Fibroblast of lung (primary cell): ENCODE measurements at regions not wholly inside any gene's neighbourhood (a gene's known extent, or its start where the extent isn't known, plus 50 kb on each side); places are given as distances from the start of the nearest gene placed in this dataset.

Experiments used
- DNase-seq, 2 donors: peaks; one replicate each; pipeline versions ENCODE4 v3.0.0 to v3.0.0-alpha.2; 2010; ENCODE audit warnings: low read depth in 2 of 2
- H2AFZ ChIP-seq: 2 replicates; pipeline ENCODE4 v1.5.1; 2012; ENCODE audit warnings: low read length, control low read depth, inconsistent platforms
- H3K27ac ChIP-seq: 2 replicates; pipeline ENCODE4 v1.5.1; 2011; ENCODE audit warnings: low read length, control low read depth; ENCODE audit not compliant: insufficient read depth
- H3K27me3 ChIP-seq: 2 replicates; pipeline ENCODE4 v1.5.1; 2011; ENCODE audit warnings: mild to moderate bottlenecking, low read length; ENCODE audit not compliant: control insufficient read depth, insufficient read depth
- H3K36me3 ChIP-seq: 2 replicates; pipeline ENCODE4 v1.5.1; 2011; ENCODE audit warnings: low read length; ENCODE audit not compliant: control insufficient read depth, insufficient read depth
- H3K4me1 ChIP-seq: 2 replicates; pipeline ENCODE4 v1.5.1; 2011; ENCODE audit warnings: low read length; ENCODE audit not compliant: control insufficient read depth, insufficient read depth; ENCODE audit errors: extremely low read depth
- H3K4me2 ChIP-seq: 2 replicates; pipeline ENCODE4 v1.5.1; 2011; ENCODE audit warnings: low read length, control low read depth; ENCODE audit not compliant: insufficient read depth; ENCODE audit errors: extremely low read depth
- H3K4me3 ChIP-seq, 4 experiments: fragments of 200-600 bp in 1 of 4; sonication (generic) in 1 of 4; replicated peaks in 1 of 4; 2 replicates each; pipeline ENCODE4 v1.5.1; 2011 to 2016; ENCODE audit warnings: low read length in 4 of 4, low read depth in 3 of 4, mild to moderate bottlenecking in 3 of 4, control low read depth in 2 of 4, inconsistent platforms in 1 of 4, mixed read lengths in 1 of 4; ENCODE audit not compliant: insufficient read depth in 1 of 4; ENCODE audit errors: control extremely low read depth in 1 of 4
- H3K79me2 ChIP-seq: 2 replicates; pipeline ENCODE4 v1.5.1; 2012; ENCODE audit warnings: mild to moderate bottlenecking, low read length, inconsistent platforms; ENCODE audit not compliant: control insufficient read depth, insufficient read depth
- H3K9ac ChIP-seq: 2 replicates; pipeline ENCODE4 v1.5.1; 2011; ENCODE audit warnings: mild to moderate bottlenecking, low read length, control low read depth; ENCODE audit not compliant: insufficient read depth
- H3K9me3 ChIP-seq: 2 replicates; pipeline ENCODE4 v1.5.1; 2012; ENCODE audit warnings: low read depth, low read length; ENCODE audit not compliant: control insufficient read depth, insufficient read depth
- H4K20me1 ChIP-seq: 2 replicates; pipeline ENCODE4 v1.5.1; 2011; ENCODE audit warnings: low read length; ENCODE audit not compliant: control insufficient read depth, insufficient read depth; ENCODE audit errors: extremely low read depth
- EZH2 ChIP-seq: IDR thresholded peaks from 2 replicates; pipeline ENCODE4 v1.5.1; 2012; ENCODE audit warnings: low read length, control low read depth, mild to moderate bottlenecking; ENCODE audit errors: missing control alignments
- TF ChIP-seq, protein P1 (sequence below), 2 donors: IDR thresholded peaks in 1 of 2; conservative IDR thresholded peaks in 1 of 2; 1 replicate in 1 of 2; 2 replicates in 1 of 2; pipeline ENCODE4 v1.5.1; 2011 to 2012; ENCODE audit warnings: low read length in 2 of 2, control low read depth in 1 of 2, inconsistent platforms in 1 of 2, low read depth in 1 of 2, mild to moderate bottlenecking in 1 of 2

- Histone ChIP-seq H3K4me2 (no peak overlapping the region), H3K79me2 (no peaks in the 10 kb centered on the region), H3K9ac (no peak overlapping the region), H3K4me3 (no peak overlapping the region), H3K36me3 (no peaks in the 10 kb centered on the region), H3K27me3 (no peaks in the 10 kb centered on the region), H3K4me1 (no peaks in the 10 kb centered on the region), H4K20me1 (no peaks in the 10 kb centered on the region), H3K9me3 (no peaks in the 10 kb centered on the region), H3K27ac (no peak overlapping the region), H2AFZ (no peak overlapping the region)
- TF ChIP-seq, protein P1, sequence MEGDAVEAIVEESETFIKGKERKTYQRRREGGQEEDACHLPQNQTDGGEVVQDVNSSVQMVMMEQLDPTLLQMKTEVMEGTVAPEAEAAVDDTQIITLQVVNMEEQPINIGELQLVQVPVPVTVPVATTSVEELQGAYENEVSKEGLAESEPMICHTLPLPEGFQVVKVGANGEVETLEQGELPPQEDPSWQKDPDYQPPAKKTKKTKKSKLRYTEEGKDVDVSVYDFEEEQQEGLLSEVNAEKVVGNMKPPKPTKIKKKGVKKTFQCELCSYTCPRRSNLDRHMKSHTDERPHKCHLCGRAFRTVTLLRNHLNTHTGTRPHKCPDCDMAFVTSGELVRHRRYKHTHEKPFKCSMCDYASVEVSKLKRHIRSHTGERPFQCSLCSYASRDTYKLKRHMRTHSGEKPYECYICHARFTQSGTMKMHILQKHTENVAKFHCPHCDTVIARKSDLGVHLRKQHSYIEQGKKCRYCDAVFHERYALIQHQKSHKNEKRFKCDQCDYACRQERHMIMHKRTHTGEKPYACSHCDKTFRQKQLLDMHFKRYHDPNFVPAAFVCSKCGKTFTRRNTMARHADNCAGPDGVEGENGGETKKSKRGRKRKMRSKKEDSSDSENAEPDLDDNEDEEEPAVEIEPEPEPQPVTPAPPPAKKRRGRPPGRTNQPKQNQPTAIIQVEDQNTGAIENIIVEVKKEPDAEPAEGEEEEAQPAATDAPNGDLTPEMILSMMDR (conservative IDR thresholded peaks at IDR 0.05 in 1 of 2, IDR thresholded peaks at IDR 0.05 in 1 of 2; ENCODE audit: low read depth in 1 of 2, low read length in 2 of 2): no peak
- TF ChIP-seq EZH2: no peak
- no peak for DNase-seq
Observed at GRCh38 chr2:57396355-57397098, 650.1 kb upstream of the VRK2 start.

GRCh38 chr2:57397550-57398360 is 648.9 kb upstream of the VRK2 start:
- TF ChIP-seq EZH2: no peak
- TF ChIP-seq, protein P1 (conservative IDR thresholded peaks at IDR 0.05 in 1 of 2, IDR thresholded peaks at IDR 0.05 in 1 of 2; ENCODE audit: low read depth in 1 of 2, low read length in 2 of 2): no peak

GRCh38 chr2:57399057-57399456 is 647.5 kb upstream of the VRK2 start:
- no peaks in the 10 kb centered on the region for H3K27me3 ChIP-seq
- no peaks in the 10 kb centered on the region for H3K4me1 ChIP-seq
- H3K79me2 ChIP-seq: no peaks in the 10 kb centered on the region
- no peak overlapping the region for H3K4me2 ChIP-seq
- H2AFZ ChIP-seq: no peak overlapping the region
- no peak for DNase-seq
- no peaks in the 10 kb centered on the region for H3K36me3 ChIP-seq
- H3K4me3 ChIP-seq: no peak overlapping the region
- TF ChIP-seq, protein P1 (conservative IDR thresholded peaks at IDR 0.05 in 1 of 2, IDR thresholded peaks at IDR 0.05 in 1 of 2; ENCODE audit: low read depth in 1 of 2, low read length in 2 of 2): no peak
- no peak for TF ChIP-seq EZH2
- no peaks in the 10 kb centered on the region for H3K9me3 ChIP-seq
- no peak overlapping the region for H3K9ac ChIP-seq
- H3K27ac ChIP-seq: no peak overlapping the region
- no peaks in the 10 kb centered on the region for H4K20me1 ChIP-seq

More at GRCh38 chr2:57397550-57398360, 648.9 kb upstream of the VRK2 start:
- Histone ChIP-seq H3K4me1 (no peaks in the 10 kb centered on the region), H3K9me3 (no peaks in the 10 kb centered on the region), H3K4me2 (no peak overlapping the region), H2AFZ (no peak overlapping the region), H3K27me3 (no peaks in the 10 kb centered on the region), H4K20me1 (no peaks in the 10 kb centered on the region), H3K36me3 (no peaks in the 10 kb centered on the region), H3K9ac (no peak overlapping the region), H3K27ac (no peak overlapping the region), H3K4me3 (no peak overlapping the region), H3K79me2 (no peaks in the 10 kb centered on the region)
- no peak for DNase-seq
